ENCODE measurements at regions not wholly inside any gene's neighbourhood (a gene's known extent, or its start where the extent isn't known, plus 50 kb on each side); places are given as distances from the start of the nearest gene placed in this dataset.

DNA sequence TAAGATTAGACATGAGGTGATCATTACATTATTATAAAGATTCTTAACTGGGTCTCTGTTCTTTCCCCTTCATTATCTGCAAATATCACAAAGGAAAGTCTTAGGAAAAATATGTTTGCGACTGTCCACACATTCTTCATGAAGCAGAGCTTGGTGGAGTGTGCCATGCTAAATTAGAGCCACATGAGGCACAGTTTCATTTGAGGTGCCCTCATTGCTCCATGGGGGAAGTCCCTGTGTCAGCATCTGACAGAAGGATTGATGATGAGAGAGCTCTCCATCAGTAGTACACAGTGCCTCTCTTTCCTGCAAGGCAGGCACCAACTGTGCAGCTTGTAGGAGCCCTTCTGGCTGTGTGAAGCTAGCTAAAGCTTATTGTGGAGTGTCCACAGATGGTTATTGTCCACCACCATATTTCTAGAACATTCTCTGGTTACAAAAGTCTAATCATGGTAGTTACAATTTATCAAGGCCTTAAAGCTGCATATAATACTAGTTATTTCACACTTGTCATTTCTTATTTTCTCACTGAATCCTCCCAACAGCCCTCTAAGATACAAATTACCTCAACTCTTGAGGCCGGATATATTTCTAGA is 63.9 kb downstream of the C9orf152 start:
- no peaks in the 10 kb centered on the region for H3K9me3 ChIP-seq (ENCODE audit: low read length)
- H3K4me2 ChIP-seq (ENCODE audit: low read length) = peak overlapping the region; percentile 19; the same call in 1 of the 2 replicates
- H4K20me1 ChIP-seq (ENCODE audit: insufficient read depth, low read length) = no peaks in the 10 kb centered on the region
- H3K9me2 ChIP-seq (ENCODE audit: low read depth, low read length) = no peaks in the 10 kb centered on the region
- TF ChIP-seq, protein P1, sequence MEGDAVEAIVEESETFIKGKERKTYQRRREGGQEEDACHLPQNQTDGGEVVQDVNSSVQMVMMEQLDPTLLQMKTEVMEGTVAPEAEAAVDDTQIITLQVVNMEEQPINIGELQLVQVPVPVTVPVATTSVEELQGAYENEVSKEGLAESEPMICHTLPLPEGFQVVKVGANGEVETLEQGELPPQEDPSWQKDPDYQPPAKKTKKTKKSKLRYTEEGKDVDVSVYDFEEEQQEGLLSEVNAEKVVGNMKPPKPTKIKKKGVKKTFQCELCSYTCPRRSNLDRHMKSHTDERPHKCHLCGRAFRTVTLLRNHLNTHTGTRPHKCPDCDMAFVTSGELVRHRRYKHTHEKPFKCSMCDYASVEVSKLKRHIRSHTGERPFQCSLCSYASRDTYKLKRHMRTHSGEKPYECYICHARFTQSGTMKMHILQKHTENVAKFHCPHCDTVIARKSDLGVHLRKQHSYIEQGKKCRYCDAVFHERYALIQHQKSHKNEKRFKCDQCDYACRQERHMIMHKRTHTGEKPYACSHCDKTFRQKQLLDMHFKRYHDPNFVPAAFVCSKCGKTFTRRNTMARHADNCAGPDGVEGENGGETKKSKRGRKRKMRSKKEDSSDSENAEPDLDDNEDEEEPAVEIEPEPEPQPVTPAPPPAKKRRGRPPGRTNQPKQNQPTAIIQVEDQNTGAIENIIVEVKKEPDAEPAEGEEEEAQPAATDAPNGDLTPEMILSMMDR (IDR thresholded peaks at IDR 0.05; ENCODE audit: low read length) = no peak
- TF ChIP-seq EZH2 (IDR thresholded peaks at IDR 0.05; ENCODE audit: borderline replicate concordance, low read length) = no peak
- H3K36me3 ChIP-seq (ENCODE audit: insufficient read depth, low read length) = peaks cover 36% of the 10 kb centered on the region
- no peak overlapping the region; the same call in 1 of the 2 replicates for H3K9ac ChIP-seq (ENCODE audit: low read length)
- peaks cover 94% of the 10 kb centered on the region for H3K79me2 ChIP-seq (ENCODE audit: insufficient read depth, low read length)
- no peaks in the 10 kb centered on the region for H3K27me3 ChIP-seq (ENCODE audit: insufficient read depth, low read length)
- H3K4me1 ChIP-seq (ENCODE audit: insufficient read depth, low read length, severe bottlenecking) = peaks cover 83% of the 10 kb centered on the region
- no peaks in the 10 kb centered on the region for H3F3A ChIP-seq (ENCODE audit: insufficient read depth, low read length)
- H3K4me3 ChIP-seq (ENCODE audit: low read depth, low read length, poor library complexity, severe bottlenecking) = no peak overlapping the region
- H3K27ac ChIP-seq (ENCODE audit: low read depth, low read length, poor library complexity, severe bottlenecking) = peak overlapping the region; percentile 78
- no peak overlapping the region for H2AFZ ChIP-seq (ENCODE audit: low read length)

DNA sequence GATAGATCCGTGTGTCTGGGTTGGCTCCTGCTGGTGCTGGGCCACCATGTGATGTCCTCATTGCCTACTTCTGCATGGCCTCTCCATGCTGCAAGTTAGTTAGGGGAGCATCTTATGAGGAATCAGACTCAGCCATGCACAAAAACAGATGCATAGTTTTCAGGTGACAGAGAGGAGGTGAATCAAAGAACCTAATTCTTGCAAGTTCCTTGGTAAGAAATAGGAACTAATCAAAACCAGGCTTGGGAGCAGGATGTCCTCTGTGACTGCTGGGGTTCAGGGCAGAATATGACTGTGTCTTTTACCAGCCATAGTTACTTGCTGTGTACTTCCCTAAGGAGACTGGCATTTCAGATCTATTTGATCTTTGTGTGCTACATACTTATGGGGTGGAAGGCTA is 61.6 kb downstream of the C9orf152 start:
- Histone ChIP-seq H3K27ac (ENCODE audit: low read depth, low read length, poor library complexity, severe bottlenecking) (peak overlapping the region; percentile 64), H3K9me3 (ENCODE audit: low read length) (no peaks in the 10 kb centered on the region), H3K4me1 (ENCODE audit: insufficient read depth, low read length, severe bottlenecking) (peaks cover 91% of the 10 kb centered on the region), H3F3A (ENCODE audit: insufficient read depth, low read length) (no peaks in the 10 kb centered on the region), H3K4me2 (ENCODE audit: low read length) (no peak overlapping the region; the same call in 1 of the 2 replicates), H3K9me2 (ENCODE audit: low read depth, low read length) (no peaks in the 10 kb centered on the region), H3K4me3 (ENCODE audit: low read depth, low read length, poor library complexity, severe bottlenecking) (no peak overlapping the region), H3K9ac (ENCODE audit: low read length) (no peak overlapping the region), H3K36me3 (ENCODE audit: insufficient read depth, low read length) (peaks cover 30% of the 10 kb centered on the region), H3K79me2 (ENCODE audit: insufficient read depth, low read length) (peaks cover 94% of the 10 kb centered on the region), H3K27me3 (ENCODE audit: insufficient read depth, low read length) (no peaks in the 10 kb centered on the region), H2AFZ (ENCODE audit: low read length) (no peak overlapping the region), H4K20me1 (ENCODE audit: insufficient read depth, low read length) (no peaks in the 10 kb centered on the region)
- no peak for TF ChIP-seq EZH2 (IDR thresholded peaks at IDR 0.05; ENCODE audit: borderline replicate concordance, low read length)
- TF ChIP-seq, protein P1 (IDR thresholded peaks at IDR 0.05; ENCODE audit: low read length) = no peak

DNA sequence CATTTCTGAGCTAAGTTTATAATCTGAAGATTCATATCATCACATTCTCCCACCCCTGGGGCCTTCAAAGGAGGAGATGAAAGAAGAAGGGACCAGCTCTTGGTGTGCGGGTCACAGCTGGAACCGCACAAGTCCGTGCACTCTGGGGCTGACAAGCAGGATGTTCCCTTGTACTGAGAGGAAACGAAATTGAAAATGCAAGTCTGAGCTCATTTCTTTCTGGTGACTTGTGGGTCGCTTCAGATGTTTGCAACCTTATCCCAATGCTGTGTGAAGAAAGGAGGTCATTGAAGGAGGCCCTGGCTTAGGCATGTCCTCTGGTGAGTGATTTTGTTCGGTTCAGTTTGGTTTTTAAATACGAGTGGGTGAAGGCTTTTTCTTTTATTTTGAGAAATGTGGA is 59.6 kb downstream of the C9orf152 start:
- Histone ChIP-seq H3K4me1 (ENCODE audit: insufficient read depth, low read length, severe bottlenecking) (peaks cover 91% of the 10 kb centered on the region), H3K27me3 (ENCODE audit: insufficient read depth, low read length) (no peaks in the 10 kb centered on the region), H3K9ac (ENCODE audit: low read length) (peak overlapping the region; percentile 44; the same call in 1 of the 2 replicates), H3K4me3 (ENCODE audit: low read depth, low read length, poor library complexity, severe bottlenecking) (peak overlapping the region; percentile 37), H4K20me1 (ENCODE audit: insufficient read depth, low read length) (no peaks in the 10 kb centered on the region), H3K9me2 (ENCODE audit: low read depth, low read length) (no peaks in the 10 kb centered on the region), H3K79me2 (ENCODE audit: insufficient read depth, low read length) (peaks cover 93% of the 10 kb centered on the region), H3K36me3 (ENCODE audit: insufficient read depth, low read length) (peaks cover 25% of the 10 kb centered on the region), H3K9me3 (ENCODE audit: low read length) (no peaks in the 10 kb centered on the region), H2AFZ (ENCODE audit: low read length) (no peak overlapping the region), H3K27ac (ENCODE audit: low read depth, low read length, poor library complexity, severe bottlenecking) (peak overlapping the region; percentile 64), H3K4me2 (ENCODE audit: low read length) (peak overlapping the region; percentile 62), H3F3A (ENCODE audit: insufficient read depth, low read length) (no peaks in the 10 kb centered on the region)
- TF ChIP-seq, protein P1 (IDR thresholded peaks at IDR 0.05; ENCODE audit: low read length) = no peak
